ENCODE measurements at regions not wholly inside any gene's neighbourhood (a gene's known extent, or its start where the extent isn't known, plus 50 kb on each side); places are given as distances from the start of the nearest gene placed in this dataset.

GRCh38 chr4:100593935-100594334 lies 76.1 kb upstream of the EMCN start:
- in situ Hi-C loops (cut with MboI; ENCODE audit: low sequenced_read_pairs), result no loop called here
- Histone ChIP-seq H3K23ac (ENCODE audit: low read depth, low read length) (no peak overlapping the region), H2BK120ac (ENCODE audit: low read depth, low read length) (no peak overlapping the region), H3K9ac (ENCODE audit: low read depth, low read length) (no peak overlapping the region), H3K9me3 (ENCODE audit: control insufficient read depth, insufficient read depth, low read length) (no peaks in the 10 kb centered on the region), H3K56ac (ENCODE audit: extremely low read depth, insufficient read depth, low read length) (no peak overlapping the region), H2AFZ (replicated peaks; ENCODE audit: low read length, poor library complexity) (no peak overlapping the region), H3K4me3 (ENCODE audit: insufficient read depth, low read depth, low read length) (no peak overlapping the region), H3K27ac (ENCODE audit: insufficient read depth, low read length) (no peak overlapping the region), H4K8ac (ENCODE audit: low read depth in 2 of 2, low read length in 2 of 2) (no peak overlapping the region), H4K20me1 (ENCODE audit: insufficient read depth, low read length) (no peaks in the 10 kb centered on the region), H3K4me1 (ENCODE audit: control insufficient read depth, insufficient read depth, low read length) (no peaks in the 10 kb centered on the region), H2AK9ac (replicated peaks; ENCODE audit: low read depth, low read length, poor library complexity) (no peak overlapping the region), H3K4ac (ENCODE audit: low read depth, low read length) (no peak overlapping the region), H2BK20ac (ENCODE audit: low read depth, low read length) (no peak overlapping the region), H3K18ac (ENCODE audit: low read depth, low read length) (no peak overlapping the region), H3K4me2 (ENCODE audit: low read depth, low read length) (no peak overlapping the region), H3K14ac (replicated peaks; ENCODE audit: low read depth, low read length) (no peak overlapping the region), H4K91ac (ENCODE audit: insufficient read depth, low read depth, low read length) (no peak overlapping the region), H2BK5ac (ENCODE audit: low read depth, low read length, poor library complexity, severe bottlenecking) (no peak overlapping the region), H2AK5ac (ENCODE audit: low read depth, low read length) (no peak overlapping the region), H4K5ac (ENCODE audit: low read depth, low read length) (no peak overlapping the region), H3K9me1 (ENCODE audit: insufficient read depth, low read length) (no peaks in the 10 kb centered on the region), H3K79me1 (ENCODE audit: low read depth in 1 of 2, low read length in 2 of 2) (no peaks in the 10 kb centered on the region), H3K36me3 (ENCODE audit: control insufficient read depth, insufficient read depth, low read length) (no peaks in the 10 kb centered on the region), H2BK15ac (ENCODE audit: low read depth, low read length) (no peak overlapping the region), H3K27me3 (ENCODE audit: control insufficient read depth, insufficient read depth, low read length) (no peaks in the 10 kb centered on the region)
- no CpG with 5 or more reads among the region's 2 CpGs for WGBS, 2 experiments (ENCODE audit: extremely low coverage in 2 of 2, insufficient read length in 1 of 2)
- intact Hi-C loops (cut with micrococcal nuclease), result no loop called here
- BruUV-seq (replicated peaks), result no TSS peak
- no peak for DNase-seq
- POLR2A ChIA-PET (ENCODE audit: unreplicated experiment), result no interaction called here
- CTCF ChIA-PET, result no interaction called here
- no peak for TF ChIP-seq CTCF (conservative IDR thresholded peaks at IDR 0.05; ENCODE audit: low read depth, low read length)
- 0 out of 2 replicates have a peak, but pooled peaks have one; percentile 11 for TF ChIP-seq CEBPB (IDR thresholded peaks at IDR 0.05; ENCODE audit: low read depth, low read length)
- dilution Hi-C loops (cut with HindIII; ENCODE audit: low sequenced_read_pairs, unreplicated experiment), result no loop called here
- ATAC-seq (ENCODE audit: low read depth), result no peak

Data from IMR-90 (cell line).